Parathyroid adenoma (tissue), 2 donors: ENCODE measurements at regions not wholly inside any gene's neighbourhood (a gene's known extent, or its start where the extent isn't known, plus 50 kb on each side); places are given as distances from the start of the nearest gene placed in this dataset.

Experiments used
- H2AFZ ChIP-seq: fragments of 300-600 bp; sonication (generic); one replicate; pipeline ENCODE4 v1.7.0; 2017; ENCODE audit warnings: antibody characterized with exemption, mild to moderate bottlenecking
- H3K27ac ChIP-seq: fragments of 300-600 bp; sonication (generic); one replicate; pipeline ENCODE4 v1.7.0; 2017
- H3K27me3 ChIP-seq: fragments of 300-600 bp; sonication (generic); one replicate; pipeline ENCODE4 v1.7.0; 2017; ENCODE audit warnings: low read length; ENCODE audit not compliant: control insufficient read depth, insufficient read depth
- H3K36me3 ChIP-seq: fragments of 300-600 bp; sonication (generic); one replicate; pipeline ENCODE4 v1.7.0; 2017; ENCODE audit warnings: low read length; ENCODE audit not compliant: control insufficient read depth, insufficient read depth
- H3K4me1 ChIP-seq: fragments of 300-600 bp; sonication (generic); one replicate; pipeline ENCODE4 v1.7.0; 2017; ENCODE audit warnings: control low read depth
- H3K4me2 ChIP-seq: fragments of 300-600 bp; sonication (generic); one replicate; pipeline ENCODE4 v1.7.0; 2017; ENCODE audit warnings: low read length
- H3K4me3 ChIP-seq: fragments of 300-600 bp; sonication (generic); one replicate; pipeline ENCODE4 v1.7.0; 2017; ENCODE audit warnings: low read depth, low read length
- H3K79me2 ChIP-seq: fragments of 300-600 bp; sonication (generic); one replicate; pipeline ENCODE4 v1.7.0; 2017; ENCODE audit warnings: control low read depth
- H3K9ac ChIP-seq: fragments of 300-600 bp; sonication (generic); one replicate; pipeline ENCODE4 v1.7.0; 2017; ENCODE audit warnings: mild to moderate bottlenecking
- H3K9me3 ChIP-seq: fragments of 300-600 bp; sonication (generic); one replicate; pipeline ENCODE4 v1.7.0; 2017; ENCODE audit warnings: low read length; ENCODE audit not compliant: control insufficient read depth
- CTCF ChIP-seq: fragments of 300-600 bp; sonication (generic); IDR thresholded peaks from one replicate; pipeline ENCODE4 v1.7.0; 2017; ENCODE audit warnings: antibody characterized with exemption, mild to moderate bottlenecking
- donor health status: primary hyperparathyroidism.

GRCh38 chr6:140036196-140036595 lies 661.7 kb upstream of the CITED2 start:
- Histone ChIP-seq H3K4me3 (no peak overlapping the region), H3K36me3 (no peaks in the 10 kb centered on the region), H3K9me3 (no peaks in the 10 kb centered on the region), H2AFZ (no peak overlapping the region), H3K27ac (no peak overlapping the region), H3K4me2 (no peak overlapping the region), H3K27me3 (no peaks in the 10 kb centered on the region), H3K79me2 (no peaks in the 10 kb centered on the region), H3K9ac (no peak overlapping the region), H3K4me1 (no peaks in the 10 kb centered on the region)
- no peak for TF ChIP-seq CTCF

- Histone ChIP-seq H3K4me1 (no peaks in the 10 kb centered on the region), H2AFZ (no peak overlapping the region)
- no peak for TF ChIP-seq CTCF
Observed at GRCh38 chr6:140032189-140032588, 657.7 kb upstream of the CITED2 start.

GRCh38 chr6:140029551-140029950 lies 655.1 kb upstream of the CITED2 start:
- no peak overlapping the region for H2AFZ ChIP-seq
- H3K4me1 ChIP-seq: no peaks in the 10 kb centered on the region
- no peak for TF ChIP-seq CTCF
- H3K27me3 ChIP-seq: no peaks in the 10 kb centered on the region
- H3K4me3 ChIP-seq: no peak overlapping the region
- H3K79me2 ChIP-seq: no peaks in the 10 kb centered on the region
- H3K9ac ChIP-seq: no peak overlapping the region
- no peaks in the 10 kb centered on the region for H3K36me3 ChIP-seq
- H3K27ac ChIP-seq: no peak overlapping the region
- no peak overlapping the region for H3K4me2 ChIP-seq
- no peaks in the 10 kb centered on the region for H3K9me3 ChIP-seq

More at GRCh38 chr6:140032189-140032588, 657.7 kb upstream of the CITED2 start:
- H3K27ac ChIP-seq: no peak overlapping the region
- H3K27me3 ChIP-seq: no peaks in the 10 kb centered on the region
- H3K4me3 ChIP-seq: no peak overlapping the region
- no peaks in the 10 kb centered on the region for H3K9me3 ChIP-seq
- H3K36me3 ChIP-seq: no peaks in the 10 kb centered on the region
- H3K9ac ChIP-seq: no peak overlapping the region
- no peak overlapping the region for H3K4me2 ChIP-seq
- no peaks in the 10 kb centered on the region for H3K79me2 ChIP-seq

- Histone ChIP-seq H3K9me3 (no peaks in the 10 kb centered on the region), H3K4me3 (no peak overlapping the region), H3K27me3 (no peaks in the 10 kb centered on the region), H3K36me3 (no peaks in the 10 kb centered on the region), H3K4me2 (no peak overlapping the region), H3K79me2 (no peaks in the 10 kb centered on the region), H3K27ac (no peak overlapping the region), H2AFZ (no peak overlapping the region), H3K9ac (no peak overlapping the region), H3K4me1 (no peaks in the 10 kb centered on the region)
- no peak for TF ChIP-seq CTCF
Observed at GRCh38 chr6:140027219-140027618, 652.8 kb upstream of the CITED2 start.

GRCh38 chr6:140026546-140026945 lies 652.1 kb upstream of the CITED2 start:
- Histone ChIP-seq H3K27me3 (no peaks in the 10 kb centered on the region), H3K4me3 (no peak overlapping the region), H3K9me3 (no peaks in the 10 kb centered on the region), H2AFZ (no peak overlapping the region), H3K4me1 (no peaks in the 10 kb centered on the region), H3K36me3 (no peaks in the 10 kb centered on the region), H3K9ac (no peak overlapping the region), H3K27ac (no peak overlapping the region), H3K79me2 (no peaks in the 10 kb centered on the region), H3K4me2 (no peak overlapping the region)
- TF ChIP-seq CTCF: no peak
